GM23338 (cell line): ENCODE measurements at regions not wholly inside any gene's neighbourhood (a gene's known extent, or its start where the extent isn't known, plus 50 kb on each side); places are given as distances from the start of the nearest gene placed in this dataset.

Source experiments
- ATAC-seq: fragments of 200-7000 bp; cut with Tn5 transposase; 3 replicates; pipeline ENCODE4 v1.9.1; 2020
- DNase-seq: peaks from one replicate; pipeline ENCODE4 v3.0.0-alpha.2; 2015; ENCODE audit warnings: low spot score
- H2AFZ ChIP-seq: fragments of 200-600 bp; sonication (generic); 2 replicates; pipeline ENCODE4 v1.8.0; 2016; ENCODE audit warnings: antibody characterized with exemption, mild to moderate bottlenecking, moderate library complexity
- H3F3A ChIP-seq: fragments of 200-600 bp; sonication (generic); replicated peaks from 2 replicates; pipeline ENCODE4 v1.8.0; 2017; ENCODE audit warnings: antibody characterized with exemption, mixed run types, low read depth
- H3K27ac ChIP-seq: fragments of 200-600 bp; sonication (generic); 2 replicates; pipeline ENCODE4 v1.6.1; 2016; ENCODE audit warnings: low read depth
- H3K27me3 ChIP-seq: fragments of 200-600 bp; sonication (generic); 2 replicates; pipeline ENCODE4 v1.8.0; 2016; ENCODE audit warnings: mild to moderate bottlenecking, mixed run types, moderate library complexity; ENCODE audit not compliant: insufficient read depth
- H3K36me3 ChIP-seq: fragments of 200-600 bp; sonication (generic); 2 replicates; pipeline ENCODE4 v1.8.0; 2016; ENCODE audit warnings: mild to moderate bottlenecking; ENCODE audit not compliant: insufficient read depth
- H3K4me1 ChIP-seq: fragments of 200-600 bp; sonication (generic); 2 replicates; pipeline ENCODE4 v1.8.0; 2016; ENCODE audit warnings: mild to moderate bottlenecking, moderate library complexity; ENCODE audit not compliant: insufficient read depth
- H3K4me2 ChIP-seq: fragments of 200-600 bp; sonication (generic); 2 replicates; pipeline ENCODE4 v1.7.1; 2017; ENCODE audit warnings: mixed run types
- H3K4me3 ChIP-seq: fragments of 200-600 bp; sonication (generic); 2 replicates; pipeline ENCODE4 v1.6.1; 2016; ENCODE audit warnings: mixed run types
- H3K79me2 ChIP-seq: fragments of 200-600 bp; sonication (generic); replicated peaks from 2 replicates; pipeline ENCODE4 v1.8.0; 2017; ENCODE audit warnings: mild to moderate bottlenecking; ENCODE audit not compliant: insufficient read depth
- H3K9me2 ChIP-seq: fragments of 200-600 bp; sonication (generic); 2 replicates; pipeline ENCODE4 v1.8.0; 2017; ENCODE audit not compliant: insufficient read depth
- H4K20me1 ChIP-seq: fragments of 200-600 bp; sonication (generic); replicated peaks from 2 replicates; pipeline ENCODE4 v1.8.0; 2017; ENCODE audit warnings: mild to moderate bottlenecking; ENCODE audit not compliant: insufficient read depth
- H3K27ac Mint-ChIP-seq: 2 replicates; pipeline ENCODE4 v1.8.0; 2020; ENCODE audit warnings: inconsistent platforms, mild to moderate bottlenecking, moderate library complexity, mixed read lengths
- H3K27me3 Mint-ChIP-seq: 3 replicates; pipeline ENCODE4 v1.8.0; 2022; ENCODE audit warnings: low read depth, mild to moderate bottlenecking, moderate library complexity, mixed read lengths, inconsistent platforms; ENCODE audit not compliant: insufficient read depth, poor library complexity
- H3K36me3 Mint-ChIP-seq: 3 replicates; pipeline ENCODE4 v1.8.0; 2021; ENCODE audit warnings: low read depth, mild to moderate bottlenecking, inconsistent platforms, moderate library complexity, mixed read lengths
- H3K4me1 Mint-ChIP-seq: 3 replicates; pipeline ENCODE4 v1.8.0; 2020; ENCODE audit warnings: mild to moderate bottlenecking, inconsistent platforms, mixed read lengths
- H3K4me3 Mint-ChIP-seq: 3 replicates; pipeline ENCODE4 v1.8.0; 2021; ENCODE audit warnings: moderate library complexity, mild to moderate bottlenecking, inconsistent platforms, mixed read lengths
- H3K9me3 Mint-ChIP-seq: 3 replicates; pipeline ENCODE4 v1.8.0; 2020; ENCODE audit warnings: moderate library complexity, mild to moderate bottlenecking, inconsistent platforms, mixed read lengths
- ETS1 ChIP-seq: IDR thresholded peaks from 2 replicates; pipeline ENCODE4 v1.6.1; 2016; ENCODE audit warnings: antibody characterized with exemption
- ZNF331 ChIP-seq: fragments of 250-450 bp; sonication (Bioruptor Pico); IDR thresholded peaks from 2 replicates; pipeline ENCODE4 v1.5.0; 2020; ENCODE audit warnings: low read depth, mild to moderate bottlenecking, moderate library complexity
- ZNF462 ChIP-seq: fragments of 250-450 bp; sonication (Bioruptor Pico); IDR thresholded peaks from 2 replicates; pipeline ENCODE4 v1.5.0; 2020; ENCODE audit warnings: mild to moderate bottlenecking, moderate library complexity

GRCh38 chr6:10099529-10100140 is 315.2 kb downstream of the TFAP2A start:
- Histone ChIP-seq H3K4me3 (no peak overlapping the region), H3K4me1 (no peaks in the 10 kb centered on the region; the same call in 1 of the 2 replicates), H3K27me3 (no peaks in the 10 kb centered on the region), H2AFZ (peak overlapping the region; percentile 80), H3K79me2 (no peaks in the 10 kb centered on the region), H3K36me3 (no peaks in the 10 kb centered on the region), H4K20me1 (no peaks in the 10 kb centered on the region), H3F3A (no peaks in the 10 kb centered on the region), H3K9me2 (no peaks in the 10 kb centered on the region), H3K27ac (no peak overlapping the region), H3K4me2 (no peak overlapping the region)
- ATAC-seq (no peak), DNase-seq (no peak)
- H3K9me3 Mint-ChIP-seq = peaks cover 6% of the 10 kb centered on the region
- H3K36me3 Mint-ChIP-seq = no peaks in the 10 kb centered on the region
- H3K4me3 Mint-ChIP-seq = no peak overlapping the region
- no peak overlapping the region for H3K27ac Mint-ChIP-seq
- H3K4me1 Mint-ChIP-seq = peaks cover 6% of the 10 kb centered on the region; the same call in 2 of the 3 replicates
- H3K27me3 Mint-ChIP-seq = no peaks in the 10 kb centered on the region
- no peak for TF ChIP-seq ZNF331 (CRISPR knock-in tag)

- Histone ChIP-seq H3K4me1 (no peaks in the 10 kb centered on the region; the same call in 1 of the 2 replicates), H3K9me2 (no peaks in the 10 kb centered on the region), H3K27me3 (no peaks in the 10 kb centered on the region), H4K20me1 (no peaks in the 10 kb centered on the region), H3K27ac (no peak overlapping the region), H3K4me3 (no peak overlapping the region), H3K4me2 (no peak overlapping the region), H3K79me2 (no peaks in the 10 kb centered on the region), H3F3A (no peaks in the 10 kb centered on the region), H3K36me3 (no peaks in the 10 kb centered on the region), H2AFZ (peak overlapping the region; percentile 80)
- Mint-ChIP-seq H3K4me1 (peaks cover 6% of the 10 kb centered on the region; the same call in 2 of the 3 replicates), H3K4me3 (no peak overlapping the region), H3K9me3 (peaks cover 12% of the 10 kb centered on the region), H3K27me3 (no peaks in the 10 kb centered on the region), H3K36me3 (peaks cover 4% of the 10 kb centered on the region), H3K27ac (no peak overlapping the region)
- ATAC-seq = peak; percentile 92
- peak; percentile 41 for DNase-seq
- TF ChIP-seq ETS1 (no peak), ZNF462 (peak; percentile 76)
Observed at GRCh38 chr6:10098756-10099528, 315.9 kb downstream of the TFAP2A start.
